C4-2B (cell line): ENCODE measurements at regions not wholly inside any gene's neighbourhood (a gene's known extent, or its start where the extent isn't known, plus 50 kb on each side); places are given as distances from the start of the nearest gene placed in this dataset.

ENCODE experiments used
- ZFX ChIP-seq: fragments of 450-650 bp; IDR thresholded peaks from 2 replicates; pipeline ENCODE4 v1.6.1; 2017
- TF ChIP-seq, protein P1 (sequence below): fragments of 450-650 bp; conservative IDR thresholded peaks from 2 replicates; pipeline ENCODE4 v1.5.1; 2017; ENCODE audit warnings: mild to moderate bottlenecking

DNA sequence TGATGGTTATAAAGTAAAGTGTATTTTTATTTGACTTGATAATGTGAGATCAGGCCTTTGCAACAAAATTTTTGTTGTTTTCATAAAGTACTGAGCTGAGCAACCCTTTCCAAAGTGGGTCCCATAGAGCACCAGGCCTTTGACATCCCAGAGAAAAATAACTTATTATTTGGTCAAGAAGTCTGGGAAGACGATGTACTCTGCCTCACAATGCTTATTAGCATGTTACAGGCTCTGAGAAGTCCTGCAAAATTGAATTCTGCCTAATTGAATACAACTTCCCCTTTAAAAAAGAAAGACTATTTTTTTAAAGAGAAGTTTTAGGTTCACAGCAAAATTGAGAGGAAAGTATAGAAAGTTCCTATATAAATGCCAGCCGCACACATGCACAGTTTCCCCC, 151.5 kb upstream of the TCF4 start:
- TF ChIP-seq, protein P1, sequence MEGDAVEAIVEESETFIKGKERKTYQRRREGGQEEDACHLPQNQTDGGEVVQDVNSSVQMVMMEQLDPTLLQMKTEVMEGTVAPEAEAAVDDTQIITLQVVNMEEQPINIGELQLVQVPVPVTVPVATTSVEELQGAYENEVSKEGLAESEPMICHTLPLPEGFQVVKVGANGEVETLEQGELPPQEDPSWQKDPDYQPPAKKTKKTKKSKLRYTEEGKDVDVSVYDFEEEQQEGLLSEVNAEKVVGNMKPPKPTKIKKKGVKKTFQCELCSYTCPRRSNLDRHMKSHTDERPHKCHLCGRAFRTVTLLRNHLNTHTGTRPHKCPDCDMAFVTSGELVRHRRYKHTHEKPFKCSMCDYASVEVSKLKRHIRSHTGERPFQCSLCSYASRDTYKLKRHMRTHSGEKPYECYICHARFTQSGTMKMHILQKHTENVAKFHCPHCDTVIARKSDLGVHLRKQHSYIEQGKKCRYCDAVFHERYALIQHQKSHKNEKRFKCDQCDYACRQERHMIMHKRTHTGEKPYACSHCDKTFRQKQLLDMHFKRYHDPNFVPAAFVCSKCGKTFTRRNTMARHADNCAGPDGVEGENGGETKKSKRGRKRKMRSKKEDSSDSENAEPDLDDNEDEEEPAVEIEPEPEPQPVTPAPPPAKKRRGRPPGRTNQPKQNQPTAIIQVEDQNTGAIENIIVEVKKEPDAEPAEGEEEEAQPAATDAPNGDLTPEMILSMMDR = no peak
- TF ChIP-seq ZFX = no peak
